Right atrium auricular region (tissue), 2 donors: ENCODE measurements at regions not wholly inside any gene's neighbourhood (a gene's known extent, or its start where the extent isn't known, plus 50 kb on each side); places are given as distances from the start of the nearest gene placed in this dataset.

ENCODE experiments used
- DNase-seq: peaks from one replicate; pipeline ENCODE4 v3.0.0-alpha.2; 2019; ENCODE audit warnings: low spot score
- H3K27ac ChIP-seq, 2 donors: fragments of 200-600 bp; sonication (generic); 1 replicate in 1 of 2; 2 replicates in 1 of 2; pipeline ENCODE4 v1.5.1; 2016 to 2019
- H3K27me3 ChIP-seq, 2 donors: fragments of 200-600 bp; sonication (generic); one replicate each; pipeline versions ENCODE4 v1.5.1 to v1.6.0; 2017 to 2019
- H3K36me3 ChIP-seq: fragments of 200-600 bp; sonication (generic); one replicate; pipeline ENCODE4 v1.5.1; 2016
- H3K4me1 ChIP-seq, 2 donors: fragments of 200-600 bp; sonication (generic); one replicate each; pipeline versions ENCODE4 v1.5.1 to v1.6.0; 2017 to 2019
- H3K4me3 ChIP-seq, 2 donors: fragments of 200-600 bp; sonication (generic); 1 replicate in 1 of 2; 2 replicates in 1 of 2; pipeline ENCODE4 v1.5.1; 2017 to 2019; ENCODE audit warnings: mild to moderate bottlenecking in 1 of 2, moderate library complexity in 1 of 2
- H3K9me3 ChIP-seq, 2 donors: fragments of 200-600 bp; sonication (generic); one replicate each; pipeline ENCODE4 v1.5.1; 2019
- TF ChIP-seq, protein P1 (sequence below), 2 donors: fragments of 200-600 bp; sonication (generic); IDR thresholded peaks; one replicate each; pipeline ENCODE4 v1.5.1; 2019; ENCODE audit warnings: antibody characterized with exemption in 2 of 2

- DNase-seq: no peak
- H3K9me3 ChIP-seq: no peaks in the 10 kb centered on the region
- H3K27ac ChIP-seq: no peak overlapping the region
These were observed 407.1 kb upstream of the MCTP2 start for GRCh38 chr15:93823971-93824913.

GRCh38 chr15:93820566-93820965, 410.8 kb upstream of the MCTP2 start:
- peaks cover 0 to 5% of the 10 kb centered on the region in 2 donors for H3K9me3 ChIP-seq
- no peaks in the 10 kb centered on the region for H3K4me1 ChIP-seq
- TF ChIP-seq, protein P1, sequence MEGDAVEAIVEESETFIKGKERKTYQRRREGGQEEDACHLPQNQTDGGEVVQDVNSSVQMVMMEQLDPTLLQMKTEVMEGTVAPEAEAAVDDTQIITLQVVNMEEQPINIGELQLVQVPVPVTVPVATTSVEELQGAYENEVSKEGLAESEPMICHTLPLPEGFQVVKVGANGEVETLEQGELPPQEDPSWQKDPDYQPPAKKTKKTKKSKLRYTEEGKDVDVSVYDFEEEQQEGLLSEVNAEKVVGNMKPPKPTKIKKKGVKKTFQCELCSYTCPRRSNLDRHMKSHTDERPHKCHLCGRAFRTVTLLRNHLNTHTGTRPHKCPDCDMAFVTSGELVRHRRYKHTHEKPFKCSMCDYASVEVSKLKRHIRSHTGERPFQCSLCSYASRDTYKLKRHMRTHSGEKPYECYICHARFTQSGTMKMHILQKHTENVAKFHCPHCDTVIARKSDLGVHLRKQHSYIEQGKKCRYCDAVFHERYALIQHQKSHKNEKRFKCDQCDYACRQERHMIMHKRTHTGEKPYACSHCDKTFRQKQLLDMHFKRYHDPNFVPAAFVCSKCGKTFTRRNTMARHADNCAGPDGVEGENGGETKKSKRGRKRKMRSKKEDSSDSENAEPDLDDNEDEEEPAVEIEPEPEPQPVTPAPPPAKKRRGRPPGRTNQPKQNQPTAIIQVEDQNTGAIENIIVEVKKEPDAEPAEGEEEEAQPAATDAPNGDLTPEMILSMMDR (IDR thresholded peaks at IDR 0.05): no peak
- no peak overlapping the region for H3K27ac ChIP-seq
- DNase-seq: no peak
- H3K27me3 ChIP-seq: no peaks in the 10 kb centered on the region
- no peak overlapping the region for H3K4me3 ChIP-seq
- no peaks in the 10 kb centered on the region for H3K36me3 ChIP-seq

More at GRCh38 chr15:93823971-93824913, 407.1 kb upstream of the MCTP2 start:
- Histone ChIP-seq H3K27me3 (no peaks in the 10 kb centered on the region), H3K4me1 (no peaks in the 10 kb centered on the region), H3K36me3 (no peaks in the 10 kb centered on the region), H3K4me3 (no peak overlapping the region)
- TF ChIP-seq, protein P1 (IDR thresholded peaks at IDR 0.05): no peak

DNA sequence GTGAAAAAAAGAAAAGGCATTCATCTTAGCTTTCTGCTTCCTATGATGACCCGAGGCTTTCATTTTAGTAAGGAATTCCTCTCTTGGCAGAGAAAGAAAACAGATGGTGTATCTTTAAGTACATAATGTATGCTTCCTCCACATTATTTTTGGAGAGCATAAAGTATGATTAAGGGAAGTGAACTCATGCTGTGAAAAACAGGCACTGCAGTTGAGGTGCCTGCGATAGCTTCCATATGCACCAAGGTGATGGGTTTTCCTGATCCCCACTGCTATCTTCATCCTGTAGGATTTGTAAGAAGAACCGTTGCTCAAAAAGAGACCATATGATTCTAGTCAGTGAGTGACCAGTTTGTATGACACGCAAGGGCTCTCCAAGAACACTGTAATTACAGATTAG, 411.5 kb upstream of the MCTP2 start:
- TF ChIP-seq, protein P1 (IDR thresholded peaks at IDR 0.05): no peak
- peaks cover 0 to 5% of the 10 kb centered on the region in 2 donors for H3K9me3 ChIP-seq
- no peaks in the 10 kb centered on the region for H3K36me3 ChIP-seq
- H3K27me3 ChIP-seq: no peaks in the 10 kb centered on the region
- no peak for DNase-seq
- no peak overlapping the region for H3K4me3 ChIP-seq
- no peak overlapping the region for H3K27ac ChIP-seq
- H3K4me1 ChIP-seq: no peaks in the 10 kb centered on the region

DNA sequence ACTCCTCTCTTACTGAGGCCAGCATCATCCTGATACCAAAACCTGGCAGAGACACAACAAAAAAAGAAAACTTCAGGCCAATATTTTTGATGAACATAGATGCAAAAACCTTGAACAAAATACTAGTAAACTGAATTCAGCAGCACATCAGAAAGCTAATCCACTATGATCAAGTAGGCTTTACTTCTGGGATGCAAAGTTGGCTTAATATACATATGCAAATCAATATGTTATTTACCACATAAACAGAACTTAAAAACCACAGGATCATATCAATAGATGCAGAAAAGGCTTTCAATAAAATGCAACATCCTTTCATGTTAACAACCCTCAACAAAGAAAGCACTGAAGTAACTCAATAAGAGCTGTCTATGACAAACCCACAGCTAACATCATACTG, 414.5 kb upstream of the MCTP2 start:
- peaks cover 0 to 5% of the 10 kb centered on the region in 2 donors for H3K9me3 ChIP-seq

DNA sequence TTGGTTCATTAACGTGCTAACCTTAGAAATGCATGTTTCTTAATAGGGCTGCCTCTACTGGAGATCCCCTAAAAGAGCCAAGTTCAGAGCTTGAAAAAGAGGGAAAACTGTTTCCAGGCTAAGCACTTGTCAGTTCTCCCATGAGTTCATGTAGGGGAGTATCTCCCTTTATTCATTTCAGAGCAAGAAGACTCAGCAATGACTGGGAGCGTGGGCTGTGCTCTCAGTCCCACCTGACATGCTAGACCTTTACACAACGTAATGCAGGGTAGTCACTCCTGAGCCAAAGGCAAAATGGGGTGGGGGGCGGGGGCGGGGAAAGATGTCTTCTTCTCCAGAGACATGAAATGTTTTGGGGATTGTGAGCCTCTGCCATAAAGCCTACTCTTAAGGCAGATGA, 420.1 kb upstream of the MCTP2 start:
- no peak for DNase-seq
- TF ChIP-seq, protein P1 (IDR thresholded peaks at IDR 0.05): no peak
- H3K4me1 ChIP-seq: no peaks in the 10 kb centered on the region
- no peak overlapping the region for H3K27ac ChIP-seq
- no peak overlapping the region for H3K4me3 ChIP-seq
- no peaks in the 10 kb centered on the region for H3K9me3 ChIP-seq
- no peaks in the 10 kb centered on the region for H3K36me3 ChIP-seq
- no peaks in the 10 kb centered on the region for H3K27me3 ChIP-seq

More for the DNA sequence above, 414.5 kb upstream of the MCTP2 start:
- H3K4me1 ChIP-seq: no peaks in the 10 kb centered on the region
- no peak overlapping the region for H3K27ac ChIP-seq
- TF ChIP-seq, protein P1 (IDR thresholded peaks at IDR 0.05): no peak
- H3K27me3 ChIP-seq: no peaks in the 10 kb centered on the region
- H3K36me3 ChIP-seq: no peaks in the 10 kb centered on the region
- no peak for DNase-seq
- no peak overlapping the region for H3K4me3 ChIP-seq
